PC-3 (cell line): ENCODE measurements at regions not wholly inside any gene's neighbourhood (a gene's known extent, or its start where the extent isn't known, plus 50 kb on each side); places are given as distances from the start of the nearest gene placed in this dataset.

ENCODE experiments used
- CTCF ChIP-seq: fragments of 300-600 bp; sonication (generic); conservative IDR thresholded peaks from 2 replicates; pipeline ENCODE4 v1.5.1; 2017; ENCODE audit warnings: antibody characterized with exemption, low read depth, mild to moderate bottlenecking, low read length
- EZH2phosphoT487 ChIP-seq: fragments of 300-600 bp; sonication (generic); IDR thresholded peaks from 2 replicates; pipeline ENCODE4 v1.6.1; 2018; ENCODE audit warnings: mild to moderate bottlenecking, antibody characterized with exemption, low read length, borderline replicate concordance

- TF ChIP-seq CTCF (no peak), EZH2phosphoT487 (no peak)
Measured at GRCh38 chr5:120086081-120086480, 378.0 kb upstream of the PRR16 start.
